ENCODE measurements at regions not wholly inside any gene's neighbourhood (a gene's known extent, or its start where the extent isn't known, plus 50 kb on each side); places are given as distances from the start of the nearest gene placed in this dataset.
"Not testable (repeated sequence)": the region's sequence is repeated elsewhere in the genome, so short reads cannot be mapped to it uniquely, and the experiment has no call there.

GRCh38 chr6:23620911-23621401 lies 505.1 kb upstream of the NRSN1 start:
- DNase-seq, result peak; percentile 31

- peak; percentile 45 for DNase-seq
These were observed 495.0 kb upstream of the NRSN1 start for GRCh38 chr6:23630726-23631635.

- DNase-seq, result no peak
These were observed 492.0 kb upstream of the NRSN1 start for GRCh38 chr6:23633996-23634395.

- DNase-seq, result no peak
These were observed 490.9 kb upstream of the NRSN1 start for GRCh38 chr6:23635150-23635549.

- no peak for DNase-seq
These were observed 488.7 kb upstream of the NRSN1 start for GRCh38 chr6:23637296-23637695.

GRCh38 chr6:23642849-23643248 lies 483.2 kb upstream of the NRSN1 start:
- no peak for DNase-seq

- no peak for DNase-seq
These were observed 479.0 kb upstream of the NRSN1 start for GRCh38 chr6:23647045-23647444.

- peak; percentile 76 for DNase-seq
These were observed 475.3 kb upstream of the NRSN1 start for GRCh38 chr6:23650676-23651075.

GRCh38 chr6:23654745-23655144 lies 471.3 kb upstream of the NRSN1 start:
- no peak for DNase-seq

GRCh38 chr6:23655525-23655924 lies 470.5 kb upstream of the NRSN1 start:
- DNase-seq, result peak; percentile 59

GRCh38 chr6:23656255-23657194 lies 469.5 kb upstream of the NRSN1 start:
- DNase-seq, result peak; percentile 77

- DNase-seq, result peak; percentile 87
These were observed 466.9 kb upstream of the NRSN1 start for GRCh38 chr6:23659125-23659524.

- DNase-seq, result no peak
These were observed 464.5 kb upstream of the NRSN1 start for GRCh38 chr6:23661549-23661948.

- DNase-seq, result no peak
These were observed 462.9 kb upstream of the NRSN1 start for GRCh38 chr6:23663096-23663495.

- no peak for DNase-seq
These were observed 462.4 kb upstream of the NRSN1 start for GRCh38 chr6:23663652-23664051.

- DNase-seq, result not testable (repeated sequence)
These were observed 460.1 kb upstream of the NRSN1 start for GRCh38 chr6:23665911-23666310.

- DNase-seq, result no peak
These were observed 453.3 kb upstream of the NRSN1 start for GRCh38 chr6:23672737-23673136.

- no peak for DNase-seq
These were observed 447.4 kb upstream of the NRSN1 start for GRCh38 chr6:23678626-23679025.

- no peak for DNase-seq
These were observed 444.3 kb upstream of the NRSN1 start for GRCh38 chr6:23681743-23682142.

- no peak for DNase-seq
These were observed 437.4 kb upstream of the NRSN1 start for GRCh38 chr6:23688650-23689049.

GRCh38 chr6:23690453-23691049 lies 435.5 kb upstream of the NRSN1 start:
- DNase-seq, result peak; percentile 32

- DNase-seq, result no peak
These were observed 433.8 kb upstream of the NRSN1 start for GRCh38 chr6:23692184-23692583.

- peak; percentile 39 for DNase-seq
These were observed 429.0 kb upstream of the NRSN1 start for GRCh38 chr6:23696992-23697391.

All from eye (tissue), 1 donor.